ENCODE measurements at regions not wholly inside any gene's neighbourhood (a gene's known extent, or its start where the extent isn't known, plus 50 kb on each side); places are given as distances from the start of the nearest gene placed in this dataset.
A peak's percentile ranks its signal among the peaks of the same experiment; 100 is the strongest.

GRCh38 chr11:134822897-134823296, 410.9 kb upstream of the B3GAT1 start:
- in situ Hi-C loops (cut with HindIII; ENCODE audit: low pct_unique_long_range_greater_than_20kb, low sequenced_read_pairs): no loop called here
- TF ChIP-seq JUND (IDR thresholded peaks at IDR 0.05; ENCODE audit: low read depth): no peak
- DNase-seq (ENCODE audit: low read depth in 1 of 2, low spot score in 1 of 2): no peak

DNA sequence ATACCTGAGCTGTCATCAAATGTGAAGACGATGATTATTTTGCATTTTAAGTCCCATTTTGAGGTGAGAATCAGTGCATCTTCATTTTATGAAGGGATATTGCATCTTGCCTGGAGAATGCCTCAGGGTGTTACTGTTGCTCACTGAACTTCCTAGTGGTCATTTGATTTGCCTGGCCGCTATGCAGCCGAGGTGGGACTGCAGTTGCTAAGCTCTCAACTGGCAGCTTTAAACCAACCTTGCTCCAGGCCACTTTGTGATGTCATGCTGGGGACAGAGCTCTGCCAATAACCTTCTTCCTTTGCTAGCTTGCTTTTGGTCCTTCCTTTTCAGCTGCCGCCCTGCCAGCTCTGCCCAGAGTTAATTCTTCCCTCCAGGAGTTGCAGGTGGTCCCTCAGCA, 409.4 kb upstream of the B3GAT1 start:
- peak in 1 of 2 experiments; percentile 57 for DNase-seq (ENCODE audit: low read depth in 1 of 2, low spot score in 1 of 2)
- in situ Hi-C loops (cut with HindIII; ENCODE audit: low pct_unique_long_range_greater_than_20kb, low sequenced_read_pairs): no loop called here
- no peak for TF ChIP-seq JUND (IDR thresholded peaks at IDR 0.05; ENCODE audit: low read depth)

DNA sequence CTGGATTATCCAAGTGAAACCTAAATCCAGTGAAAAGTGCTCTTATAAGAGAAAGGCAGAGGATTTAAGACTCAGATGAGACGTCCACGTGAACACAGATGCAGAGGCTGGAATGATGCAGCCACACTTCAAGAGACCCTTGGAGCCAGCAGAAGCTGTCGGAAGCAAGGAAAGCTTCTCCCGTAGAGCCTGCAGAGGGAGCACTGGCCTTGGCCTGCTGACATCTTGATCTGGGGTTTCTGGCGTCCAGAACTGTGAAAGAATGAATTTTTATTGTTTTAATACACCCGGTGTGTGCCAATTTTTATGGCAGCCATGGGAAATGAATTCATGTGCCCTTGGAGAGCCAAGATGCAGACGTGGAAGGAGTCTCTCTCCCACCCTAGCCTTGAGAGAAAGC, 407.0 kb upstream of the B3GAT1 start:
- DNase-seq (ENCODE audit: low read depth in 1 of 2, low spot score in 1 of 2): peak in 1 of 2 experiments; percentile 72
- in situ Hi-C loops (cut with HindIII; ENCODE audit: low pct_unique_long_range_greater_than_20kb, low sequenced_read_pairs): no loop called here
- no peak for TF ChIP-seq JUND (IDR thresholded peaks at IDR 0.05; ENCODE audit: low read depth)

DNA sequence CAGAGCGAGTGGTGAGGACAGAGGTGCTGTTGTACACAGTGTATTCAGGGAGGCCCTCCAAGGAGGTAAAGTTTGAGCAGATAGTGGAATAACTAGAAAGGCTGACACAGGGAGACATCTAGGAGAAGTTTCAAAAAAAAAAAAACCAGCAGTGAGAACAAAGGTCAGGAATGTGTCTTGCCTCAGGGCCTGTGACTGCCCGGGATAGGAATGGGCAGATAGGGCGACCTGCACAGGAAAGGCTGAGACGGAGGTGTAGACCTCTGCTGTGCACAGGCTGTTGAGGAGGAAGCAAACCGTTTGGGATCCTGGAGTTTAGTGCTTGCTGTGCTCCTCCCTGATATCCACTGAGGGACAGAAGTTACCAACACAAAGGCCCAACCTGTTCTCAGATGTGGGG, 406.5 kb upstream of the B3GAT1 start:
- no peak for TF ChIP-seq JUND (IDR thresholded peaks at IDR 0.05; ENCODE audit: low read depth)
- in situ Hi-C loops (cut with HindIII; ENCODE audit: low pct_unique_long_range_greater_than_20kb, low sequenced_read_pairs): no loop called here
- peak; percentile 16 to 78 for DNase-seq (ENCODE audit: low read depth in 1 of 2, low spot score in 1 of 2)

- no peak for DNase-seq (ENCODE audit: low read depth in 1 of 2, low spot score in 1 of 2)
- in situ Hi-C loops (cut with HindIII; ENCODE audit: low pct_unique_long_range_greater_than_20kb, low sequenced_read_pairs): no loop called here
- TF ChIP-seq JUND (IDR thresholded peaks at IDR 0.05; ENCODE audit: low read depth): no peak
These were observed 403.4 kb upstream of the B3GAT1 start for GRCh38 chr11:134815404-134815803.

GRCh38 chr11:134807997-134808396, 396.0 kb upstream of the B3GAT1 start:
- TF ChIP-seq JUND (IDR thresholded peaks at IDR 0.05; ENCODE audit: low read depth): no peak
- in situ Hi-C loops (cut with HindIII; ENCODE audit: low pct_unique_long_range_greater_than_20kb, low sequenced_read_pairs): no loop called here
- DNase-seq (ENCODE audit: low read depth in 1 of 2, low spot score in 1 of 2): no peak

- in situ Hi-C loops (cut with HindIII; ENCODE audit: low pct_unique_long_range_greater_than_20kb, low sequenced_read_pairs): no loop called here
- no peak for DNase-seq (ENCODE audit: low read depth in 1 of 2, low spot score in 1 of 2)
- TF ChIP-seq JUND (IDR thresholded peaks at IDR 0.05; ENCODE audit: low read depth): no peak
These were observed 390.6 kb upstream of the B3GAT1 start for GRCh38 chr11:134802598-134802997.

DNA sequence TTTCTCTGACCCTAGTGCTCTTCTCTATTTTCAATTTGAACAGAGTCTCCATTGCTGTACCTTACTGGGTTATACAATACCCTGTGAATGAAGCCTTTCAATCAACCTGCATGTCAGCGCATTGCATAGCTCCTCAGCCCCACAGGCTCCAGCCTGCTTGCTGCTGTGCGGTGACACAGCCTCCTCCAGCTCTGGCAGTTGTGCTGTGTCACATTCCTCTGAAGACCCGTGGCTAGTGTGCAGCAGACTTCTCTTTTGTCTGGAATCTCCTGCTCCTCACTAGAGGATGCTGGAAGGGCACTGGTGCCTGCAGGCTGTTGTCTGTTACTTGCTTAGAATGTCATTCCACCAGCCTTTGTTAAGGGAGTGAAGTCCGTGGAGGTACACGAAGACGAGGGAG, 390.1 kb upstream of the B3GAT1 start:
- TF ChIP-seq JUND (IDR thresholded peaks at IDR 0.05; ENCODE audit: low read depth): no peak
- in situ Hi-C loops (cut with HindIII; ENCODE audit: low pct_unique_long_range_greater_than_20kb, low sequenced_read_pairs): no loop called here
- peak; percentile 83 to 91 for DNase-seq (ENCODE audit: low read depth in 1 of 2, low spot score in 1 of 2)

DNA sequence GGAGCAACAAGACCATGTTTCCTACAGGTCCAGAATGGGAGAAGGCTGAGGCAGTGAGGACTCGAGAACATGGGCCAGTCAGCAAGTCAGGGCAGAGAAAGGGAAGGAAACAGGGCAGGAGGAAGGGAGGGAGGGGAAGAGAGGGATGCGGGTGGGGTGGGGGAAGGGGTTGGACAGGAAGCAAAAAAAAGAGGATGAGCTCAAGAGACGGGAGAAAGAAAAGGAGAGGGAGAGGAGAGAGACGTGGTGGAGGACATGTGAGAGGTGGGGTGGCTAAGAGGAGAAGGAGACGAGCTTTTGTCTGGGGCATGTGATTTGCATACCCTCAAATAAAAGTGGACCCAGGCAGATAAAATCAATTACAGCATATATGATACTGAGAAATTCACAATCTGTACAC, 389.5 kb upstream of the B3GAT1 start:
- in situ Hi-C loops (cut with HindIII; ENCODE audit: low pct_unique_long_range_greater_than_20kb, low sequenced_read_pairs): no loop called here
- TF ChIP-seq JUND (IDR thresholded peaks at IDR 0.05; ENCODE audit: low read depth): no peak
- no peak for DNase-seq (ENCODE audit: low read depth in 1 of 2, low spot score in 1 of 2)

DNA sequence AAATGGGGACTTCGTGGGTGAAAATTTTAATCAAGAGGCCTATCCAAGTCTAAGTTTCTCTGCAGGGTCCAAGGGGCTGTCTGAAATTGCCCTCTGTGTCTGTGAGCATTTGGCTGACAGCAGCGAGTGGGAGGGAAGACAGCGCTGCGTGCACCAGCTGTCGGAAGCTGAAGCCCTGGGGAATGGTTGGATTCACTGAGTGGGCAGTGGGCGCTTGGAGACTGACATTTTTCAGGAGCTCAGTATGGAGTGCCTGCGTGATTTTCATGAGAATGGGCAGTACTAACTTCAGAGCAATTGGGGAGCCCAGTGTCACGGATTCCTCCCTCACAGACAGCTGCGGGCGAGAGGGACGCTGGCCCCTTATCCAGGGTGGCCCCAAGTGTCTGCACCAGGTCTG, 388.8 kb upstream of the B3GAT1 start:
- in situ Hi-C loops (cut with HindIII; ENCODE audit: low pct_unique_long_range_greater_than_20kb, low sequenced_read_pairs): no loop called here
- DNase-seq (ENCODE audit: low read depth in 1 of 2, low spot score in 1 of 2): no peak
- no peak for TF ChIP-seq JUND (IDR thresholded peaks at IDR 0.05; ENCODE audit: low read depth)

- DNase-seq (ENCODE audit: low read depth in 1 of 2, low spot score in 1 of 2): no peak
- no peak for TF ChIP-seq JUND (IDR thresholded peaks at IDR 0.05; ENCODE audit: low read depth)
- in situ Hi-C loops (cut with HindIII; ENCODE audit: low pct_unique_long_range_greater_than_20kb, low sequenced_read_pairs): no loop called here
These were observed 388.1 kb upstream of the B3GAT1 start for GRCh38 chr11:134800130-134800529.

GRCh38 chr11:134799386-134799785, 387.3 kb upstream of the B3GAT1 start:
- DNase-seq (ENCODE audit: low read depth in 1 of 2, low spot score in 1 of 2): peak; percentile 39 to 57
- in situ Hi-C loops (cut with HindIII; ENCODE audit: low pct_unique_long_range_greater_than_20kb, low sequenced_read_pairs): no loop called here
- no peak for TF ChIP-seq JUND (IDR thresholded peaks at IDR 0.05; ENCODE audit: low read depth)

DNA sequence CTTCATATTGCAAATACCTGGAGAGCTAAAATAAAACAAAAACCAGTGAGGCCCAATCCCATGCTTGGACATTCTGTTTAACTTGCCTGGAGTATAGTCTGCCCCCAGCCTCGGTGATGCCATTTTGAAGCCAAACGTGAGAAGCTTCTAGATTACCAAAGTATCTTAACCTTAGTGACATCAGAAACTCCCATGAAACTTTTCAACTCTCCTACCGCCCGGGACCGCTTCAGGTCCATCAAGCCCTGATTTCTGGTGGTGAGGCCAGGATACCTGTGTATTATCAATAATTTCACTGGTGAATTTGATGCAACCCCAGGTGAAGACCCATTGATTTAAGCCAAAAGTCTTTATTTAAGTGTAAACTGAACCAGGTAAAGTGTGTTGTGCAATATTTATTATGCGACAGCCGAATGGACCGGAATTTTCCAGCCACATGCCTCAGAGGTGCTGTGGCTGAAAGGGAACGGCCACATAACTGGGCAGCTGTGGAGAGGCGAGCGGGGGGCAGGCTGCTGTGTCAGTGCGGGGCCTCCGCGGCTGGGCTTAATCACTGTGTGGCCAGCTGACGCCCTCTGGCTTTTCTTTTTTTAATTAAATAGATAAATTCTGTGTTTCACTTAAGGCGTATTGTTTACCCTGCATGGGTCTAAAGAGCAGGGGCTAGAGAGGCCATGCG, 385.5 kb upstream of the B3GAT1 start:
- no peak for DNase-seq (ENCODE audit: low read depth in 1 of 2, low spot score in 1 of 2)
- no peak for TF ChIP-seq JUND (IDR thresholded peaks at IDR 0.05; ENCODE audit: low read depth)
- in situ Hi-C loops (cut with HindIII; ENCODE audit: low pct_unique_long_range_greater_than_20kb, low sequenced_read_pairs): no loop called here

GRCh38 chr11:134795017-134795416, 383.0 kb upstream of the B3GAT1 start:
- in situ Hi-C loops (cut with HindIII; ENCODE audit: low pct_unique_long_range_greater_than_20kb, low sequenced_read_pairs): no loop called here
- TF ChIP-seq JUND (IDR thresholded peaks at IDR 0.05; ENCODE audit: low read depth): no peak
- no peak for DNase-seq (ENCODE audit: low read depth in 1 of 2, low spot score in 1 of 2)
